IPS DF 6.9 (cell line): ENCODE measurements at regions not wholly inside any gene's neighbourhood (a gene's known extent, or its start where the extent isn't known, plus 50 kb on each side); places are given as distances from the start of the nearest gene placed in this dataset.

ENCODE experiments used
- DNase-seq: peaks from one replicate; pipeline ENCODE4 v3.0.0-alpha.2; 2013; ENCODE audit warnings: low read depth, low spot score
- H3K27ac ChIP-seq: one replicate; pipeline ENCODE4 v1.5.1; 2013; ENCODE audit warnings: low read length, control low read depth
- H3K27me3 ChIP-seq: 2 replicates; pipeline ENCODE4 v1.6.1; 2013; ENCODE audit warnings: mild to moderate bottlenecking, low read length; ENCODE audit not compliant: control insufficient read depth, insufficient read depth
- H3K36me3 ChIP-seq: 2 replicates; pipeline ENCODE4 v1.6.1; 2013; ENCODE audit warnings: low read length; ENCODE audit not compliant: control insufficient read depth, insufficient read depth
- H3K4me1 ChIP-seq: 2 replicates; pipeline ENCODE4 v1.6.1; 2013; ENCODE audit warnings: low read length; ENCODE audit not compliant: control insufficient read depth, insufficient read depth
- H3K4me3 ChIP-seq: 2 replicates; pipeline ENCODE4 v1.5.1; 2013; ENCODE audit warnings: mild to moderate bottlenecking, low read length
- H3K9me3 ChIP-seq: 2 replicates; pipeline ENCODE4 v1.6.1; 2013; ENCODE audit warnings: low read length, inconsistent platforms; ENCODE audit not compliant: control insufficient read depth, insufficient read depth
- WGBS: extraction: QIAGEN DNeasy Blood & Tissue Kit; methylation state at CpG from one replicate; pipeline ENCODE4 v1.1.7; 2013; ENCODE audit warnings: mixed read lengths, missing lambda C conversion rate; ENCODE audit not compliant: insufficient read length, insufficient coverage; 5-methylcytosine and 5-hydroxymethylcytosine counted together

- no peaks in the 10 kb centered on the region for H3K9me3 ChIP-seq
- no peak for DNase-seq
- WGBS = no CpG with 5 or more reads among the region's 3 CpGs
Observed at GRCh38 chr21:27257908-27258556, 291.1 kb upstream of the ADAMTS5 start.

DNA sequence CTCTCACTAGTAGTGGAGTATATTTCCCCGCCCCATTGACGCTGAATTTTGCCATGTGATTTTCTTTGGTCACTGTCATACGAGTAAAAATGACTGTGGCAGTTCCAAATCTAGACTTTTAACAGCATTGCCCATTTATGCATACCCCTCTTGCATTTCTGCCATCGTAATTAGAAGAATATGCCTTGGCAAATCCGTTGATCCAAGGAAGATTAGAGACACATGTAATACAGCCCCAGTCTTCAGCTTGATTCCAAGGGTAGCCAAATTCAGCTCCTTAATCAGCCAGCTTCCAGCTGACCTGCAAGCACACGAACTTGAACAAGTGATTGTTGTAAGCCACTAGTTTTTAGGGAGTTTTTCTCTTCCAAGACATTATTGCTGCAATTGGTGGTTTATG, 290.3 kb upstream of the ADAMTS5 start:
- no peak for DNase-seq
- Histone ChIP-seq H3K27me3 (no peaks in the 10 kb centered on the region), H3K27ac (no peak overlapping the region), H3K36me3 (no peaks in the 10 kb centered on the region), H3K4me3 (no peak overlapping the region), H3K9me3 (no peaks in the 10 kb centered on the region), H3K4me1 (no peaks in the 10 kb centered on the region)
- WGBS = no CpG with 5 or more reads among the region's 6 CpGs

More at GRCh38 chr21:27257908-27258556, 291.1 kb upstream of the ADAMTS5 start:
- H3K36me3 ChIP-seq = no peaks in the 10 kb centered on the region
- no peak overlapping the region for H3K4me3 ChIP-seq
- no peaks in the 10 kb centered on the region for H3K4me1 ChIP-seq
- H3K27me3 ChIP-seq = no peaks in the 10 kb centered on the region
- H3K27ac ChIP-seq = no peak overlapping the region

DNA sequence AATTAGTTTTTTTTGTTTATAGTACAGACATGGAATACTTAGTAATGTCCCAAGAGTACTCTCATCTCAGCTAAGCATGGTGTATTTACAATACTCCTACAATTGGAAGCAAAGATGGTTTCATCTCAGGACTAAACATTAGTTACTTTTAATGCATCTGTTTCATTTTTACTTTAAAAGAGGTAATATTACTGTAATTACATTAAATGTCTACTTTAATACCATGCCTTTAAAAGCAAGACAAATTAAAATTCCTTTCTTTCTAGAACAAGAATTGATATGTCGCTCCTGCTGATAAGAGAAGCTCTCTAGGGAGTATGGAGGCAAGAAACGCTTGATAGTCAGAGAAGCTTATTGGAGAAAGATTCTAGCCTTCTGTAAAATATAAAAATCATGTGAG, 284.9 kb upstream of the ADAMTS5 start:
- no peak for DNase-seq
- no peaks in the 10 kb centered on the region for H3K36me3 ChIP-seq
- no peak overlapping the region for H3K27ac ChIP-seq
- WGBS = no CpG with 5 or more reads among the region's 2 CpGs
- no peak overlapping the region for H3K4me3 ChIP-seq
- no peaks in the 10 kb centered on the region for H3K4me1 ChIP-seq
- no peaks in the 10 kb centered on the region for H3K27me3 ChIP-seq
- no peaks in the 10 kb centered on the region for H3K9me3 ChIP-seq

DNA sequence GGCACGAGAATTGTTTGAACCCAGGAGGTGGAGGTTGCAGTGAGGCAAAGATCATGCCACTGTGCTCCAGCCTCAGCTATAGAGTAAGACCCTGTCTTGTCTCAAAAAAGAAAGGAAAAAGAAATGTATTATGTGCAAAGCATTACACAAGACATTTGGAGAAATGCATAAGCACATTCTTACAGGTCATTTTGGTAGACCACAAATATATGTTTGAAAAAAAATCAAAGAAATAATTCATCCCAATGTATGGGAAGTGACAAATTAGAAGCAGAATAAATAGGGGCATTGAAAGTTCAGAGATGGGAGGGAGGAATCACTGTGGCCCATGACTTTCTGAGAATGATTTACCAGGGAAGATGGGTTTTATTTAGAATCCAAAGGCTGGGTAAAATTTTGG, 283.5 kb upstream of the ADAMTS5 start:
- H3K27me3 ChIP-seq = no peaks in the 10 kb centered on the region
- no peaks in the 10 kb centered on the region for H3K4me1 ChIP-seq
- no peak overlapping the region for H3K27ac ChIP-seq
- no peak for DNase-seq
- no peak overlapping the region for H3K4me3 ChIP-seq
- no peaks in the 10 kb centered on the region for H3K36me3 ChIP-seq
- no peaks in the 10 kb centered on the region for H3K9me3 ChIP-seq
- WGBS = no CpG with 5 or more reads among the region's 1 CpG

DNA sequence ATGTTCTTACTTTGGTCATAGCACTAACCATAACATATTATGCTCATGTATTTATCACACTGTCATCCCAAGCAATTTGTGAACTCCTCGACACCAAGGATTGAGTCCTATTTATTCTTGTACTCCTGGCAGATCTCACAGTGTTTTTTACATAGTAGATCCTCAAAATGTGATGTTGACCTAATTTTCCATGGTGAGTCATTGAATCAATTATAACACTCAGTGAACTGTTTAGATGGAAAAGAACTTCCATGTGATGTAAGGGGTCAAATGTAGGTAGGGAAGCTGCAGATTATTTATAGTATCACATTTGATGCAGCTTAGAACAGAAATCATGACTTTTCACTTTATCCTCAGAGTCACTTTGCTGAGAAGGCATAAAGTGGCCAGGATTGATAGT, 281.9 kb upstream of the ADAMTS5 start:
- Histone ChIP-seq H3K4me1 (no peaks in the 10 kb centered on the region), H3K4me3 (no peak overlapping the region), H3K36me3 (no peaks in the 10 kb centered on the region), H3K9me3 (no peaks in the 10 kb centered on the region), H3K27ac (no peak overlapping the region), H3K27me3 (no peaks in the 10 kb centered on the region)
- WGBS = no CpG with 5 or more reads among the region's 1 CpG
- no peak for DNase-seq

DNA sequence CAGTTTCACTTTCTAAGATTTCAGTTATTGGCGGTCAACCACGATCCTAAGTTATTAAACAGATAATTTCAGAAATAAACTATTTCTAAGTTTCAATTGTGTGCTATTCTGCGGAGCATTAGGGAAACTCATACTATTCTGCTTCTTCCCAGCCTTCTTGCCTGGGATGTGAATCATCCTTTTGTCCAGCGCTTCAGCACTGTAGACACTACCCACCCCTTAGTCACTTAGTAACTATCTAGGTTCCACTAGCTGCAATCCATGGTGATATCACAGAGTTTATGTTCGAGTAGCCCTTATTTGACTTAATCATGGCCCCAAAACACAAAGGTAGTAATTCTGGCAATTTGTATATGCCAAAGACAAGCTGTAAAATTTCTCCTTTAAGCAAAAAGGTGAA, 279.9 kb upstream of the ADAMTS5 start:
- Histone ChIP-seq H3K9me3 (no peaks in the 10 kb centered on the region), H3K27me3 (no peaks in the 10 kb centered on the region), H3K4me3 (no peak overlapping the region), H3K4me1 (no peaks in the 10 kb centered on the region), H3K27ac (no peak overlapping the region), H3K36me3 (no peaks in the 10 kb centered on the region)
- no CpG with 5 or more reads among the region's 5 CpGs for WGBS
- no peak for DNase-seq

GRCh38 chr21:27244776-27245175, 277.9 kb upstream of the ADAMTS5 start:
- H3K27ac ChIP-seq = no peak overlapping the region
- no peaks in the 10 kb centered on the region for H3K27me3 ChIP-seq
- DNase-seq = no peak
- WGBS = no CpG with 5 or more reads among the region's 3 CpGs
- H3K4me1 ChIP-seq = no peaks in the 10 kb centered on the region
- no peaks in the 10 kb centered on the region for H3K36me3 ChIP-seq
- H3K9me3 ChIP-seq = no peaks in the 10 kb centered on the region
- no peak overlapping the region for H3K4me3 ChIP-seq

DNA sequence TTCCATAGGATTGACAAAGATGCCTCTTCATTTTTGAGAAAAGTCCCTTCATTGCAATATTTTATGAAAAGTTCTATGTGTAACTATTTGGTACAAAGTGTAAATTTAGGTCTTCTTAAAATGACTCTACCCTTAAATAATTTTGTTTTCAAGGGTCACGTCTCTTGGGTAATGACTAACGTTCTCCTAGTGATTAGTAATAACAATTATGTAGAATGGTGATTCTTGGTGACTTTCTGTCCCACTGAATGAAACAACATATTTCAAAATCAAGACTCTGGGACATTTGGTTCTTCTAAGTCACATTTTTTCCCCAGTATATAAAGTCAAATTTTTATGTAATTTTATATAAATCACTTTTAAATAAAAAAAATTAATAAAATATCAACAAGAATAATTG, 277.5 kb upstream of the ADAMTS5 start:
- Histone ChIP-seq H3K27me3 (no peaks in the 10 kb centered on the region), H3K4me3 (no peak overlapping the region), H3K27ac (no peak overlapping the region), H3K4me1 (no peaks in the 10 kb centered on the region), H3K36me3 (no peaks in the 10 kb centered on the region), H3K9me3 (no peaks in the 10 kb centered on the region)
- DNase-seq = no peak
- no CpG with 5 or more reads among the region's 2 CpGs for WGBS

DNA sequence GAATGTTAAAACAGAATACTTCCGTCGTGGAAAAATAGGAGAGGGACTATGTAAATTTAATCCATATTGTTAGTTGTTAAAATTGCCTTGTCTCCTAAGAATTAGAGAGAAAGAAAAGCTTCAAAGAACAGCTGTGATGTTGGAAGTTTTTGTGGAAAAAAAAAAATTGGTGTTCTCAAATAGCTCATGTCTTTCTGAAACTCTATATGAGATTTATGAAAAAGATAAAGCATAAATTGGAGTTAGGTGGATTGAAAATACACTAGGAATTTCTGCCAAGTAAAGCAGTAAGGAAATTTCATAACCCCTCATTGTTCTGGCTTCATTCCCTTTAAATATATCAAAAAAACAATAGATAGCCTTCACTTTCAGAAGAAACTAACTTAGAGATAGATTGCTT, 274.0 kb upstream of the ADAMTS5 start:
- no peak for DNase-seq
- Histone ChIP-seq H3K9me3 (no peaks in the 10 kb centered on the region), H3K4me1 (no peaks in the 10 kb centered on the region), H3K27ac (no peak overlapping the region), H3K4me3 (no peak overlapping the region), H3K27me3 (no peaks in the 10 kb centered on the region), H3K36me3 (no peaks in the 10 kb centered on the region)
- no CpG with 5 or more reads among the region's 2 CpGs for WGBS

GRCh38 chr21:27233514-27234115, 266.7 kb upstream of the ADAMTS5 start:
- H3K9me3 ChIP-seq = no peaks in the 10 kb centered on the region
- no peaks in the 10 kb centered on the region for H3K4me1 ChIP-seq
- no CpG with 5 or more reads among the region's 2 CpGs for WGBS
- no peak for DNase-seq
- no peaks in the 10 kb centered on the region for H3K27me3 ChIP-seq
- H3K4me3 ChIP-seq = no peak overlapping the region
- H3K36me3 ChIP-seq = no peaks in the 10 kb centered on the region
- no peak overlapping the region for H3K27ac ChIP-seq

- H3K4me1 ChIP-seq = no peaks in the 10 kb centered on the region
- no peak overlapping the region for H3K4me3 ChIP-seq
- WGBS = no CpG with 5 or more reads among the region's 2 CpGs
- H3K36me3 ChIP-seq = no peaks in the 10 kb centered on the region
- H3K9me3 ChIP-seq = no peaks in the 10 kb centered on the region
- DNase-seq = no peak
- no peaks in the 10 kb centered on the region for H3K27me3 ChIP-seq
- H3K27ac ChIP-seq = no peak overlapping the region
Observed at GRCh38 chr21:27225940-27226339, 259.1 kb upstream of the ADAMTS5 start.
